Adipocyte (in vitro differentiated cells): ENCODE measurements at regions not wholly inside any gene's neighbourhood (a gene's known extent, or its start where the extent isn't known, plus 50 kb on each side); places are given as distances from the start of the nearest gene placed in this dataset.

Experiments used
- DNase-seq: peaks from one replicate; pipeline ENCODE4 v3.0.0-alpha.2; 2015; ENCODE audit warnings: low read depth
- H3K27me3 ChIP-seq: replicated peaks from 2 replicates; pipeline ENCODE4 v1.7.0; 2013; ENCODE audit warnings: mild to moderate bottlenecking, low read length, moderate library complexity; ENCODE audit not compliant: control insufficient read depth, insufficient read depth
- H3K36me3 ChIP-seq: 2 replicates; pipeline ENCODE4 v1.7.0; 2013; ENCODE audit warnings: low read length, mild to moderate bottlenecking, moderate library complexity; ENCODE audit not compliant: control insufficient read depth, insufficient read depth, severe bottlenecking
- H3K4me1 ChIP-seq: 2 replicates; pipeline ENCODE4 v1.7.0; 2013; ENCODE audit warnings: mild to moderate bottlenecking, low read length, moderate library complexity; ENCODE audit not compliant: control insufficient read depth, insufficient read depth
- H3K4me3 ChIP-seq: 2 replicates; pipeline ENCODE4 v1.7.0; 2013; ENCODE audit warnings: mild to moderate bottlenecking, low read length, moderate library complexity
- H3K9ac ChIP-seq: 2 replicates; pipeline ENCODE4 v1.7.0; 2013; ENCODE audit warnings: mild to moderate bottlenecking, low read length, moderate library complexity
- H3K9me3 ChIP-seq: 2 replicates; pipeline ENCODE4 v1.7.0; 2013; ENCODE audit warnings: mild to moderate bottlenecking, low read length, moderate library complexity; ENCODE audit not compliant: control insufficient read depth

- Histone ChIP-seq H3K9me3 (no peaks in the 10 kb centered on the region), H3K9ac (no peak overlapping the region), H3K4me3 (no peak overlapping the region), H3K27me3 (peaks cover 4% of the 10 kb centered on the region), H3K36me3 (no peaks in the 10 kb centered on the region), H3K4me1 (peaks cover 4% of the 10 kb centered on the region)
- no peak for DNase-seq
These were observed 69.3 kb upstream of the NEDD4L start for GRCh38 chr18:57974585-57975265.

GRCh38 chr18:57973889-57974288, 70.1 kb upstream of the NEDD4L start:
- H3K4me3 ChIP-seq = no peak overlapping the region
- H3K4me1 ChIP-seq = peaks cover 4% of the 10 kb centered on the region
- no peaks in the 10 kb centered on the region for H3K36me3 ChIP-seq

GRCh38 chr18:57970356-57971095, 73.5 kb upstream of the NEDD4L start:
- no peaks in the 10 kb centered on the region for H3K4me1 ChIP-seq
- H3K4me3 ChIP-seq = no peak overlapping the region
- no peak overlapping the region for H3K9ac ChIP-seq
- no peaks in the 10 kb centered on the region for H3K9me3 ChIP-seq
- no peaks in the 10 kb centered on the region for H3K27me3 ChIP-seq
- no peaks in the 10 kb centered on the region for H3K36me3 ChIP-seq
- DNase-seq = no peak

More at GRCh38 chr18:57973889-57974288, 70.1 kb upstream of the NEDD4L start:
- Histone ChIP-seq H3K9me3 (no peaks in the 10 kb centered on the region), H3K27me3 (peaks cover 4% of the 10 kb centered on the region), H3K9ac (no peak overlapping the region)
- no peak for DNase-seq

- no peak overlapping the region for H3K9ac ChIP-seq
- DNase-seq = no peak
- H3K9me3 ChIP-seq = no peaks in the 10 kb centered on the region
- H3K36me3 ChIP-seq = no peaks in the 10 kb centered on the region
- no peaks in the 10 kb centered on the region for H3K27me3 ChIP-seq
- H3K4me1 ChIP-seq = no peaks in the 10 kb centered on the region
- H3K4me3 ChIP-seq = no peak overlapping the region
These were observed 74.2 kb upstream of the NEDD4L start for GRCh38 chr18:57969824-57970223.

- Histone ChIP-seq H3K9me3 (no peaks in the 10 kb centered on the region), H3K9ac (no peak overlapping the region), H3K27me3 (no peaks in the 10 kb centered on the region), H3K4me3 (no peak overlapping the region), H3K36me3 (no peaks in the 10 kb centered on the region), H3K4me1 (no peaks in the 10 kb centered on the region)
- DNase-seq = no peak
These were observed 78.8 kb upstream of the NEDD4L start for GRCh38 chr18:57965246-57965645.

GRCh38 chr18:57961876-57962505, 82.0 kb upstream of the NEDD4L start:
- Histone ChIP-seq H3K4me3 (no peak overlapping the region), H3K9me3 (no peaks in the 10 kb centered on the region), H3K36me3 (no peaks in the 10 kb centered on the region), H3K4me1 (no peaks in the 10 kb centered on the region), H3K9ac (no peak overlapping the region), H3K27me3 (peaks cover 8% of the 10 kb centered on the region)
- DNase-seq = no peak

GRCh38 chr18:57961411-57961810, 82.6 kb upstream of the NEDD4L start:
- no peaks in the 10 kb centered on the region for H3K36me3 ChIP-seq
- H3K9me3 ChIP-seq = no peaks in the 10 kb centered on the region
- H3K4me3 ChIP-seq = no peak overlapping the region
- no peak overlapping the region for H3K9ac ChIP-seq
- peaks cover 14% of the 10 kb centered on the region for H3K27me3 ChIP-seq
- no peaks in the 10 kb centered on the region for H3K4me1 ChIP-seq
- DNase-seq = no peak

- H3K4me1 ChIP-seq = no peaks in the 10 kb centered on the region
- peak; percentile 49 for DNase-seq
- no peaks in the 10 kb centered on the region for H3K36me3 ChIP-seq
- no peaks in the 10 kb centered on the region for H3K9me3 ChIP-seq
- no peak overlapping the region for H3K4me3 ChIP-seq
- H3K9ac ChIP-seq = no peak overlapping the region
- H3K27me3 ChIP-seq = peaks cover 26% of the 10 kb centered on the region
These were observed 84.7 kb upstream of the NEDD4L start for GRCh38 chr18:57959278-57959677.

GRCh38 chr18:57957210-57957609, 86.8 kb upstream of the NEDD4L start:
- Histone ChIP-seq H3K36me3 (no peaks in the 10 kb centered on the region), H3K4me1 (peaks cover 8% of the 10 kb centered on the region), H3K4me3 (no peak overlapping the region), H3K9ac (no peak overlapping the region), H3K27me3 (peaks cover 26% of the 10 kb centered on the region), H3K9me3 (no peaks in the 10 kb centered on the region)
- no peak for DNase-seq

- no peak for DNase-seq
- Histone ChIP-seq H3K9me3 (no peaks in the 10 kb centered on the region), H3K4me3 (no peak overlapping the region), H3K4me1 (peaks cover 12% of the 10 kb centered on the region), H3K27me3 (peaks cover 26% of the 10 kb centered on the region), H3K9ac (no peak overlapping the region), H3K36me3 (no peaks in the 10 kb centered on the region)
These were observed 87.5 kb upstream of the NEDD4L start for GRCh38 chr18:57956491-57956890.

GRCh38 chr18:57954935-57955334, 89.1 kb upstream of the NEDD4L start:
- Histone ChIP-seq H3K36me3 (no peaks in the 10 kb centered on the region), H3K4me3 (no peak overlapping the region), H3K9me3 (no peaks in the 10 kb centered on the region), H3K9ac (no peak overlapping the region), H3K4me1 (peaks cover 12% of the 10 kb centered on the region), H3K27me3 (peaks cover 26% of the 10 kb centered on the region)
- DNase-seq = no peak
